Middle frontal gyrus (tissue), 1 donor: ENCODE measurements at regions not wholly inside any gene's neighbourhood (a gene's known extent, or its start where the extent isn't known, plus 50 kb on each side); places are given as distances from the start of the nearest gene placed in this dataset.

Experiments
- DNase-seq: peaks from one replicate; pipeline ENCODE4 v3.0.0-alpha.2; 2015; ENCODE audit warnings: low spot score; ENCODE audit errors: extremely low spot score

DNA sequence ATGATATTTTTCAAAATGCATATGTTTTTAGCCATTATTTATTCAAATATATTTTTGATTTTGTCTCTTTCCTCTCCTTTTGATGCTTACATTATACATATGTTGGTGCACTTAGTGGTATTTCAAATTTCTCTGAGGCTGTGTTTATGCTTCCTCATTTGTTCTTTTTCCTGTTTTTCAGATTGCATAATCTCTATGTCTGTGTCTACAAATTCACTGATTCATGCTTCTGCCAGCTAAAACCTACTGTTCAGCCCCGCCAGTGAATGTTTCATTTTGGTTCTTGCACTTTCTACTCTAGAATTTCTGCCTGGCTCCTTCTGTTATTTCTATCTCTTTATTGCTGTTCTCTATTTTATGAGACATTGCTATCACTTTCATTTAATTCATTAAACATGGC lies 951.7 kb upstream of the CNTNAP5 start:
- DNase-seq: no peak

DNA sequence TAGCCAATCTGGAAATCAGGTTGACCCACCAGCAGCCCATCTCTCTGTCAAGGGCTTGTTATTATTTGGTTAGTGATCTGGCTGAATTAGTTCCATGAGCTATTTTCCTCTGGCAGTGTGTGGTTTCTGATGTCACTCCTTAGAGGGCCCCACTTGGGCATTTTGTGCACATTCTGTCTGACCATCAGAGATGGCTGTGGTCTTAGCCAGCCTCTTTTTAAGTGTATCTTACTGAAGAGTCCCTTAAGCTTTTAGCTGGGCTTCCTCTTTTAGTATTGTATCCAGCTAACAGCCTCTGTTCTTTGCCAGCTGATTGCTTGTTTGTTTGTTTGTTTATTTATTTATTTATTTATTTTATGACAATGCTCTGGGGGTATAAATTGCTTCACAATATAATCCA lies 951.1 kb upstream of the CNTNAP5 start:
- DNase-seq: no peak

DNA sequence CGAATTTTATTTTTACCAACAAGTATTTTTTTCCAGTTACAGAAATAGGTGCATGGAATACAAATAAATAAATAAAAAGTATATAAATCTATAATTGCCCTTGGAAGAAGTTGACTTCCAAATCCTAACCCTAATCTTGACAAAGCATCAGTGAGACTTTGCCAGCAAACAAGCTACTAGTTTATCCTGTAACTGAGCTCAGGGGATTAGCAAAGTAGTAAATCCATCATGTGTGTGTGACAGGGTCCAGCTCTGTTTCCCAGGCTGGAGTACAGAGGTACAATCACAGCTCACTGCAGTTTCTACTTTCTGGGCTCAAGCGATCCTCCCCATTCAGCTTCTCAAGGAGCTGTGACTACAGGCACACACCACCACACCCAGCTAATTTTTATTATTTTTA lies 948.0 kb upstream of the CNTNAP5 start:
- no peak for DNase-seq

DNA sequence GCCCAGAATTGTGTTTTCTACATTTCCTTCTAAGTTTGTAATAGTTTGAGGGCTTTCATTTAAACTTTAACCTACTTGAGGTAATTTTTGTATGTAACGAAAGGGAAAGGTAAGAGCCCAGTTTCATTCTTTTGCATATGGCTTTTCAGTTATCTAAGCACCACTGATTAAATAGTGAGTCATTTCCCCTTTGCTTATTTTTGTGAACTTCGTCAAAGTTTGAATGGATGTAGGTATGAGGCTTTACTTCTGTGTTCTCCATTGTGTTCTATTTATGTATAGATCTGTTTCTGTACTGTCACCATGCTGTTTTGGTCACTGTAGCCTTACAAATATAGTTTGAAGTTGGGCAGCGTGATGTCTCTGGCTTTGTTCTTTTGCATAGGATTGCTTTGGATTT lies 944.8 kb upstream of the CNTNAP5 start:
- DNase-seq: no peak

DNA sequence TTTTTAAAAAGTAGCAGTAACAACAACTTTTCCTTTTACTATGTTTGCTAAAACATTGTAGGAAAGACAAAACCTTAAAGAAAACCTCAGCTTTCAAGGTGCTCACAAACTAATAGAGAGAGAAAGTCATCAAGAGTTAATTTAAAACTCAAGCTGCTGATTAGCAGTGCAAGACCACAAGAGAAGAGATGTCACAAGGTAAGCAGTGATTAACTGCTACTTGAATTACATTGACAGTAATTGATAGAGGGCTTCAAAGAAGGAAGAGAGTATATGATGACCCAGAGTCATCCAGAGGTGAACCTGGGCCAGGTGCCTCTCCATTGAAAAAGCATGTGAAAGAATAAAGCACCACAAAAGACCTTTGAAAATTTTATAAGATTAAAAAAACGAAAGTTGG lies 939.6 kb upstream of the CNTNAP5 start:
- no peak for DNase-seq

DNA sequence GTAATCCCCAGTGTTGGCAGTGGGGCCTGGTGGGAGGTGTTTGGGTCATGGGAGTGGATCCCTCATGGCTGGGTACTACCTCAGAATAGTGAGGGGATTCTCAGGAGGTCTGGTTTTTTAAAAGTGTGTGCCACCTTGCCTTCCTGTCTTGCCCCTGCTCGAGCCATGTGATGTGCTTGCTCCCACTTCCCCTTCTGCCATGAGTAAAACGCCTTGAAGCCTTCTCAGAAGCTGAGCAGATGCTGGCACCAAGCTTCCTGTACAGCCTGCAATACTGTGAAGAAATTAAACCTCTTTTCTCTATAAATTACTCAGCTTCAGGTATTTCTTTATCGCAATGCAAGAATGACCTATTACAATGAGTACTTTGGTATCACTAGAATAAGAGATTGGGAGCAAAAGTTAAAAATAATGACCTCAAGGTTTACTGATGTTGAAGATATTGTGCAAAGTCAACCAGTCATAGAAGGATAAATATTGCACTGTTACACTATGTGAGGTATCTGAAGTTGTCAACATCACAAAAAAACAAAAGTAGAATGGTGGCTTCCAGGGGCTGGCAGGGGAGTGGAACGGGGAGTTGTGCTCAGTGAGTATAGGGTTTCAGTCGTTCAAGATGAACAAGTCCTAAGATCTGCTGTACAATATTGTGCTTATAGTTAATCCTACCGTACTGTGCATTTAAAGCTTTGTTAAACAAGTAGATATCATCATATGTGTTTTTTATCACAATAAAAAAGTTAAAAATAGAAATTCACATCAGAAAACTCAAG lies 938.3 kb upstream of the CNTNAP5 start:
- DNase-seq: no peak

DNA sequence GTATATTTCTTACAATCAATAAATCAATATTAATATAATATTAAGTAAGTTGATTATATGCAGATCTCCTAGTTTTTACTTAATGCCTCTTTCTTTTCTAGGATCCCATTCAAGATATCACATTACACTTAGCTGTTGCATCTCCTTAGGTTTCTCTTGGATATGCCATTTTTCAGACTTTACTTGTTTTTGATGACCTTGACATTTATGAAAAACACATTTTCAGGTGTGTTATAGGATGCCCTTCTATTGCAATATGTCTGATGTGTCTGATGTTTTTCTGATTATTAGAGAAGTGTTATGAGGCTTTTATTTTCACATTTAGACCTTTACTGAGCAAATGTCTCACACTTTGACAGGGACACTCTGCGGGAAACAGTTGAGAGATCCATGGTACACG lies 933.6 kb upstream of the CNTNAP5 start:
- DNase-seq: no peak

DNA sequence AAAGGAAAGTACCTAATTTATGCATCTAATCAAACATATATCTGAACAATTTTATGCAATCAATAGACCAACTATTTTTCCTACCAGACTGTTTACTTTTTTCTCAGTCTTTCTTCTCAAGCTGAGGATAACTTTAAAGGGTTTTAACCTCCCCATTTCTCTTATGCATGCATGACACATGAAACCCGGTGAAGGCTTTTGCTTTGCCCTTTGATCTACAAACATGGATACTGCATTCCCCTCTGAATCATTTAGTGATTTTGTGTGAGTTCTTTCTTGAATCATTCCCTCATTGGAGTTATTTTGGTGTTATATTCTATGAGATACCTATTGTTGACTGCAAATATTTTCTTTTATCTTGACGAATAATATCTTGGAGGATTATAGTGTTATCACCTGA lies 931.9 kb upstream of the CNTNAP5 start:
- no peak for DNase-seq

DNA sequence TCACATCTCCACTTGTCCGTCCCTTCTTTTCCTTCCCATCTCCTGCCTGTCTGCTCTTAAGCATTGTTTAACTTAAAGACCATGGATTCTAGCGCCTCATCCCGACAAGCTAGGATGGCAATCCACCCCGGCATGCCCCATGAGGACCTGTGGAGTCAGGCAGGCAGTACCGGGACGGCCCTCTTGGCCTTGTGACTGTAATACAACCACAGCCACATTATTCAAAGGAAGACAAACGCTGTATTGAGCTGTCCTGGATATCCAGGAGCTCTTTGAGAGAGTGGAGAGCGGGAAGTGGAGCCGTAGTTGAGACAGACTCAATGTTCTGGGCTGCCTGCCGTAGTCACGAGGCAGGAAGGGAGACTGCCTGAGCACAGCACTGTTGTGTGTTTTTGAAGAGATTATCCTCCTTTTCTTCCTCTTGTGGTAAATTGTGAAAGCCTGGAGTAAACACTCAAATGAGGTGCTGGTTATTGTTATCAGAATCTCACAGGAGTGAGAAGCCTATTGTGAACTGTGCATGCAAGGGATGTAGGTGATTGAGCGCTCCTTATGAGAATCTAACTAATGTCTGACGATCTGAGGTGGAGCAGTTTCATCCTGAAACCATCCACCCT lies 929.8 kb upstream of the CNTNAP5 start:
- no peak for DNase-seq

DNA sequence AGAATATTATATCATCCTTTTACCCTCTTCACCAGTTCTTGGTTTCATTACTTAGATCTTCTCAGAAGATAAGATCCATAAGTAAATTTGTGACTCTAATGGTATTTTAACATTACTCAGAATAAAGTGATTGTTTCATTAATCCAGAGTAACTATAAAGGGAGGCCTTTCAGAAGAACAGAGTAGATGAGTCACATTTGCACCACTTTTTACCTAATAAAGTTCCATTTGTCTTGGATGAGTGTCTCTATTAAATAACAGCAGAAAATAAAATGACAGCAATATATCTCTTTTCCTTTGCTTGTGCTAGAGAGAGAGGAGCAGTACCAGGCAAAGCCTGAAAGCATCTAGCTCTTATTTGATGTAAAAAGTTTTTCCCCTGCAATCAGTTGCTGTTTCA lies 926.5 kb upstream of the CNTNAP5 start:
- DNase-seq: no peak

DNA sequence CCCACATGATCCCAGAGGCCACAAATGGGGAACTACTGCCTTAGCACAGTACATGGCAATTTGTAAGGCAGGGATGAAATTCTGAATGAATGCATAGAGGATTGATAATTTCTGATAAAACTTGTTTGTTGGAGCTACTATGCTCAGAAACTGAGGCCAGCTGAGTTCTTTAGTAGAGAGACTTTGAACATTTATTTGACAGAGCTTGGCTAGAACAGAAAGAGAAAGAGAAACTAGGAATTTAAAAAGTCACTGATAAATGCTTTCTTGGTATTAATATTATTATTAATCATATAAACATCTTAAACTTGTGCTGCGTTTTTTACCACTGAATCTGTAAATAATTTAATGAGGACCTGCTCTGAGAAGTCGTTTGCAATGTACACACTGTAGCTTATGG lies 923.7 kb upstream of the CNTNAP5 start:
- DNase-seq: no peak

DNA sequence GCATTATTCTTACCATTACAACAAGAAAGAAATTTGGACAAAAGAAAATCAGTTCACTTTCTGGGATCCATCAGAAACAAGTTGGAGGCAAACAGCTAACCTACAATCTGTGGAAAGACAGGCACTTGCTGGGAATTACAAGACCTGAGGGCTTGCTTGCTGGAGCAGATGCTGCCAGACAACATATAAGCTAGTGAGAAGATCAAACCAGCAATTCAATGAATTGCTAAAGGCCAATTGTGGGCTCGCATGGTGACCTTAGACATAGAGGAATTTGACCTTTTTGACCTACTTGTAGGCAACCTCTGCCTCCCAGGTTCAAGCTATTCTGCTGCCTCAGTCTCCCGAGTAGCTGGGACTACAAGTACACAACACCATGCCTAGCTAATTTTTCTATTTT lies 921.2 kb upstream of the CNTNAP5 start:
- DNase-seq: no peak

DNA sequence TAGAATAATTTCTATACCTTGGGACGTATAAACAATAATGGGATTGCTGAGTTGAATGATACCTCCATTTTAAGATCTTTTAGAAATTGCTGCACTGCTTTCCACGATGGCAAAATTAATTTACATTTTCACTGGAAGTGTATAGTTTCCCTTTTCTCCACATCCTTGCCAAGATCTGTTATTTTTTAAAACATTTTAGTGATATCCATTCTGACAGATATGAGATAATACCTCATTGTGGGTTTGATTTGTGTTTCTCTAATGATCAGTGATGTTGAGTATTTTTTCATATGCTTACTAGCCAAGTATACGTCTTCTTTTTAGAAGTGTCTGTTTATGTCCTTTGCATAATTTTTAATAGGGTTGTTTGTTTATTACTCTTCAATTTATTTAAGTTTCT lies 908.5 kb upstream of the CNTNAP5 start:
- DNase-seq: no peak

DNA sequence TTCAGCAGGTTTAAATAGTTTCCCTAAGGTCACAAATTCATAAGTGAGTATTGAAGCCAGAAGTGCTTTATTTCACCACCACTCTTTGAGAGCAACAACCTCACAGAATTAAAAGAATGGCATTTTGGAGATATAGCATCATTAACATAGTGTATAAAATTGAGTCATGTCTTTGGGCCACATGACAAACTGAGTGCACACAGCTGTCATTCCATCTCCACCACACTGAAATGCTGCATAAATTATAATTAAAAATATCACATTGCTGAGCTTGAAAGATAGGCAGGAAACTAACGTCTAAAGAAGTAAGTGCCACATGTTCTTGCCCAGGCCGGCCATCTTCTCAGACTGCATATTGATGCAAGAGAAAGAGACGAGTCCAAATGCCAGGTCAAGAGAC lies 897.9 kb upstream of the CNTNAP5 start:
- DNase-seq: no peak

DNA sequence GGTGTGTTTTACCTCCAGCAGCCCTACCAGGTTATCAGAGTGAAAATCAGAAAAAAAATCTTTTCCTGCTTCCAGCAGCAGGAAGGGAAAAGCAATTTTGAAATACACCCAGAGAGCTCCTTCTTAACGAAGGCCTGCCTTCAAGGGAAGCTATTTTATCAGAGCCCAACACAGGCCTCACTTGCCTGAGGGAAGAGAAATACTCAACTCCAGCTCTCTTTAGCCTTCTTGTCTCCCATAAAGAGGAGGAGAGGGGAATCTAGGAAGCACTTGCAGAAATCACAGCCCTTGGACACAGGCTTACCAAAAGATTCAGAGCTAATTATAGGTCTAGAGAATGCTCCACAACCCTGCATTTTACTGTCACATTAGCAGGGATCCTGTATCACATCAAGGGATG lies 896.1 kb upstream of the CNTNAP5 start:
- no peak for DNase-seq

DNA sequence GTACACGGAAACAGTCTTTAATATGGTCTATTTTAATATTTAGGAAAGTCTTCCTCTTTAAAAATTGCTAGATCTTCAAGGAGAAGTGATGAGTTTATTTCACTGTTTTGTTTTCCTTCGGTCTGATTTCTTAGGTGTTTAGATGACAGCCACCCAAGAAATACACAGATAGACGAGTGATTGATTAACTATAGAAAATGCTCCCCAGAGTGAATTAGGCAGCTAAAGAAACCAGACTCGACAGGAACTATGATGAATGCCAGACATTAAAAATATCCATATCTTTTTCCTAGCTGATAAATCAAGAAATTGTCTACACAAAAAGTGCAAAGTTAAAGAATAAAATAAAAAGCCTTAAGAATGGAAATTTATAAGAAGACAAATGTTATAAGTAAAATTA lies 888.7 kb upstream of the CNTNAP5 start:
- DNase-seq: no peak

DNA sequence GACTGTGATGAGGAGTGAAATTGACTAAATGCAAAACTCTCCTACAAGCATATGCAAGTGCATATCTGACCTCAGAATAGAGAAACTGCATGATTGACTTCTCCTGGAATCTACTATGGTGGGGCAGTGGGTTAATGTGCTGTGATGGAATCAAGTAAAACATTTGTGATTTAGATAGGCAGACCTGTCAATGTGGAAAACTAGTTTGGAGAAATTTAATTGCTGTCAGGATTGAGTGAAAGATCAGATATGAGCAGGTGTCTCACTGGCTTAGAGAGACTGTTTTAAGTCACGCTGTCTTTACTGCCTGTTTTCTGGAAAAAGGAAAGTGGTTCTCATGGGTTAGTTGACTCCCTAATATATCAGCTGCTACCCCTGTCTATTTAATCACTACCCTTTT lies 881.0 kb upstream of the CNTNAP5 start:
- DNase-seq: no peak

DNA sequence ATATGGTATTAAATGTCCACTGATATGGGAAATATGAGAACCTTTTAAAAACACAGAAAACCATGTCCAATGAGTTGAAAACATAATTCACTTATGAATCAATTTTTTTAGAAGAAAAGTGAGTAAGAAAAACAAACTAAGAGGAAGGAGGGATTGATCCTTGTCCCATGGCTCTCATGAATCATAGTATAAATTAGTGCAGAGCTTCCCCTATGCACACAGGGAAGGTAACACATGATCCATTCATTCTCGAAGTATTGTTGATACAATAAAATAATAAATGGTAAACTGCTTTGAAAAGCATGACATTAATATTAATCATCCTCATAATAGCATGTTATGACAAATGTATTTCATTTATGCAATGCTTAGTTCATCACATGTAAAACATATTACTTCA lies 872.0 kb upstream of the CNTNAP5 start:
- DNase-seq: no peak

DNA sequence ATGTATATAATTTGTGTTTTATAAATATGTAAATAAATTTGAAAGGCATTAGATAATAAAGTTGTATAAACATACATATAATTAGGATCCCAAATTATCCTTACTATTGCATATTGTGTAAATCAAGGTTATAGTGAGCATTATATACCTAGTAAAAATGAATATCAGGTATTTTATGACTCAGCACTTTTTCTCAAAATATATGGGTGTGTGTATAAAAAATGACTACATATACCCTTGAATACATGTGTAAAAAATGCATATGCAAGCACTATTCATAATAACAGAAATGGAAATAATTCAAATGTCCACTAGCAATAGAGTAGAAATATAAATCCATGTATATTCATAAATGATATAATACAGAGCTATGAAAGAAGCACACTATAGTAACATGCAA lies 870.9 kb upstream of the CNTNAP5 start:
- DNase-seq: no peak

DNA sequence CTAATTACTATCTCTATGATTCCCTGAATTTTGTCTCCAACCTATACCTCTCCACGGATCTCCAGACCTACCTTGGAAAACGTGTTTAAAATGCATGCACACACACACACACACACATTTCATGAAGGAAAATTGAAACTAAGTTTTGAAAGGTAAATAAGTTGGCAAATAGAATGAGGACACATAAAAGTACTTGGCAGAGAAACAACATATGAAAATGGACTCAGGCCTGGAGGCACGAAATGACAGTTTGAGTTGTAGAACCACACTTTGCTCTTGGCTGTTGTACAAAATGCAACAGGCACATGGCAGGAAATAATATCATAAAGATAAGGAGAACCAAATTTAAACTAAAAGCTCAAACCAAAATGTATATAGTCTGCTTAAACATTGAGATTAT lies 868.1 kb upstream of the CNTNAP5 start:
- DNase-seq: no peak

DNA sequence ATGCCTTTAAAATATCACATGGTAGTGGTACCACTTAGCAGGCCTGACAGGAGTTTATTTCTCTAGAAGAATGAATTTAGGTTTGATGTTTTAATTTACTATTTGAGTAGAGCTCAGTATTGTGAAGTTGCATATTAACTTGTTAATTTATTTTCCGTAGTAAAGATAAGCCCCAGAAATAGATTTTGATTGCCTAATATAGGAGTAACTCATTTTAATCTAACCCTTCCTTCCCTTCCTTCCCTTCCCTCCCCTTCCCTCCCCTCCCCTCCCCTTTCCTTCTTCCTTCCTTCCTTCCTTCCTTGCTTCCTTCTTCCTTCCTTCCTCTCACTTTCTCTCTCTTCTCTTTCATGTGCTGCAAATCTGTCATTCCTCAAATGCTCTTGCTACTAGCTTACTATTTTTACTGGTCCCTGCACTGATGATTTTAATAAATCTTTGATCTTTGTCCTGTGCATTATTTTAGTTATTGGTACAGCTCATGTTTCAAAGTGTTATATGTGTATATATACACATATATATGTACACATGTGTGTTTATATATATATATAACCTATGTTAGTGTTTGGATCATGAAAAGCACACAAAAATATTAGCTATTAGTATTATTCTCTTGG lies 862.6 kb upstream of the CNTNAP5 start:
- no peak for DNase-seq

DNA sequence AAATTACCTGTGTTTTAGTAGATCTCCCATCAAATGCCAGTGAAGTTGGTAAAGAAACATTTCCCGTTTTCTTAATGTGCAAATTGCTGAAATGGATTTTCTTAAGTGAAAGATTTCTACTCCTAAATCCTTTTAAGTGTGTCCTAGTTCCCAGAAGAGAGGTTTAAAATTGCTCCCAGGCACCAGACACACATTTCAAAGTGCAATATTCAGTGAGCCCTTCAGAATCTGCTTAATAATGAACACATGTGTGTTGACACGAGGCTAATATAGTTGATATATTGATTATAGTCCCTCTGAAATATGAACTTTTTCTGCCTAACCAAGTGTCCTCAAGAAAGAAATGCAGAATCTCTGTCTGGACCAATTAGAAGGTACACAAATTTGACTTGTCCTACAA lies 861.7 kb upstream of the CNTNAP5 start:
- no peak for DNase-seq

DNA sequence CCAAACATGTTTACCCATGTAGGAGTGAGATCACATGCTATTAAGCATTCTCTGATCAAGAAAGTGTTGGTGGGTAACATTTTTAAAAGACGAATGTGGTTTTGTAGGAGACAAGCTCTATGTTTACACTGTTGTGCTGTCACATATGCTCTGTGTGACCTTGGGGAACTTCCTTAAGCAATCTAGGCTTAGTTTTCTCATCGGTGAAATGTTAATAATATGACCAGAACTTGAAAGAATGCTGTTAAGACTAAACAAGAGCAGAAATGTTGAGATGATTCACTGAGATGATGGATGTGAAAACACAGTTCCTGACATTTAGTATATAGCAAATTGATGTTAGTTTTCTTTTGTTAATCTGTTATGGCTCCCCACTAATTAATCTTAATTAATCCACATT lies 860.9 kb upstream of the CNTNAP5 start:
- DNase-seq: no peak
